ENCODE measurements at regions not wholly inside any gene's neighbourhood (a gene's known extent, or its start where the extent isn't known, plus 50 kb on each side); places are given as distances from the start of the nearest gene placed in this dataset.
"Not testable (repeated sequence)": the region's sequence is repeated elsewhere in the genome, so short reads cannot be mapped to it uniquely, and the experiment has no call there.

DNA sequence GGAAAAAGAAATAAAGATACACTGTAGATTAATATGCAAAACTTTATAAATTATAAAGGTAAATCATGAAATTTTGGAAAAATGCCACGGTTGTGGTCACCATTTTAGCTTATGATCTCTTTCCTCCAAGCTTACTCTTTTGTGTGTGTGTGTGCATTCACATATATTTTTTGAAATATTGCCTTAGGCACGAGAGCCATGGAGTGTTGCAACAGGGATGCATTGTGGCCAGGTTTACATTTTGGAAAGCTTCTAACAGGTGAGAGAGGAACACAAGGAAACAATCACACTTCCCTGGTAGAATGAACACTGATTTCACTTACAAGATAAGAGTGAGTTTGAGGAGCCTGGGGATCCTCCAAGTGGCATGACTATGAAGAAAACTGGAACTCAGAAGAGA, 214.5 kb upstream of the TENT5A start:
- no peak for DNase-seq (ENCODE audit: low spot score)

DNA sequence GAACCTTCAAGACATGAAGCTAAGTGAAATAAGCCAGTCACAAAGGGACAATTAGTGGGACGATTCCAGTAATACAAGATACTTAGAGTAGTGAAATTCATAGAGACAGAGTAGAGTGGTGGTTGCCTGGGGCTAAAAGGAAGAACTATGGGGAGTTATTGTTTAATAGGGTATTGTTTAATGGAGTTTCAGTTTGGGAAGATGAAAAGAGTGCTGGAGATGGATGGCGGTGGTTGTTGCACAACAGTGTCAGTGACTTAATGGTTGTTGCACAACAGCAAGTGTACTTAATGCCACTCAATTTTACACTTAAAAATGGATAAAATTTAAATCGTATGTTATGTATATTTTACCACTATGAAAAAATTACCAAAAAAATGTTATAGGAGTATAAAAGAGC, 209.7 kb upstream of the TENT5A start:
- DNase-seq (ENCODE audit: low spot score), result no peak

DNA sequence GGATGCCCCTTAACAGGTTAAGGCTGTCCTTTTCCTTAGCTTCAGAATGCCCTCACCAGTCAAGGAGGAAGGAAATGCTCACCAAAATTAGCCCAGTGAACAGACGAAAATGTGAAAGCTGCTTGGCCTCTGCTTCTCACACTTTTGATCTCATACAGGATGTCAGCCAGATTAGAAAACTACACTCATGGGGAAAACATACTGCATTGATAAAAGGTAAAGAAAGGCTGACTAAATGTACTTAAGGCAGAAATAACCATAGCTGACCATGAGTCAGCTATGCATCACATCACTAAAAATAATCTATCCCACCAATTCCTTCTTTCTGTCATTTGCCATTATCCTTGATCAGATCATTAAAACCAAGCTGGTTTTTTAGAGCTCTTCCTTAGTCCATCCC, 198.4 kb upstream of the TENT5A start:
- DNase-seq (ENCODE audit: low spot score), result no peak

DNA sequence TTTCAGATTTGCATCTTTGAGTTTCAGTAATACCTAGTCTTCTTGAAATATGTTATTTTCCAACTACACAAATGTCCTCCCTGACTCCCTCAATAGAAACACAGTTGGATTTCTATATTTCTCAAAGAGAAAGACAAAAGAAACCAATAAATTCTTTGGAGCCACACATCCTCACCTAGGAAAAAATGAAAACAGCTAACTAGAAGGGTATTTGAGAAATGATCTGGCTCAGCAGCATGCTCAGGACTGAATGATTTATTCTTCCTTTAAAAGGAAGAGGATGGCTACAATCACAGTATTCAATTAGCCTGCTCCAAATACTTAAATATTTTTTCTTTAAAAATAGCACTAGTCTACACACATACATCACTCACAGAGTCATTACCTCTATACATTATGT, 196.4 kb upstream of the TENT5A start:
- DNase-seq (ENCODE audit: low spot score), result no peak

DNA sequence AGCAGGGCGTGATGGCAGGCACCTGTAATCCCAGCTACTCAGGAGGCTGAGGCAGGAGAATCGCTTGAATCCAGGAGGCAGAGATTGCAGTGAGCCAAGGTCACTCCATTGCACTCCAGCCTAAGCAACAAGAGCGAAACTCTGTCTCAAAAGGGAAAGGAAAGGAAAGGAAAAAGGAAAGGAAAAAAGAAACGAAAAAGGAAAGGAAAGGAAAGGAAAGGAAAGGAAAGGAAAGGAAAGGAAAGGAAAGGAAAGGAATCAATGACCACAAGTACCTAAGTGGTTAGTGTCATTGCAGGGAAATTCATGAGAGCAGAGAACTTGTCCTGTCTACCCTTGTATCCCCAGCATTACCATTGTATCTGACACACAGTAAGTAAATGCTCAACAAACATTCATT, 195.7 kb upstream of the TENT5A start:
- not testable (repeated sequence) for DNase-seq (ENCODE audit: low spot score)

DNA sequence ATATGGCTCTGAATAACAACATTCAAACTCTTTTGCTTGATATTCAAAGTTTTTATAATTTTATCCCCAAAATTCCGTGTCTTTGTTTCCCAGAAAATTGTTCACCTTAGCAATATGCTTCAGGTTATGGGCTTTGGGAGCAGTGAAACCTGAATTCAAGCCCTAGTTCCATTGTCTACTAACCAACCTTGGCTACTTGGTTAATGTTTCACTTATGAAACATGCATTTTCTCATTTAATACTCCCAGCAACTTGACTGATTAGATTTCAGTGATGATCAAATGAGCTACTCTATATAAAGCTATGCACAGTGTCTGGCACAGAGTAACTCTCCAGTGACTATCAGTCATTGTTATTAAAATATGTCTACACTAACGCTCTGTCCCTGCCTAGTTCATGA, 192.2 kb upstream of the TENT5A start:
- DNase-seq (ENCODE audit: low spot score), result no peak

DNA sequence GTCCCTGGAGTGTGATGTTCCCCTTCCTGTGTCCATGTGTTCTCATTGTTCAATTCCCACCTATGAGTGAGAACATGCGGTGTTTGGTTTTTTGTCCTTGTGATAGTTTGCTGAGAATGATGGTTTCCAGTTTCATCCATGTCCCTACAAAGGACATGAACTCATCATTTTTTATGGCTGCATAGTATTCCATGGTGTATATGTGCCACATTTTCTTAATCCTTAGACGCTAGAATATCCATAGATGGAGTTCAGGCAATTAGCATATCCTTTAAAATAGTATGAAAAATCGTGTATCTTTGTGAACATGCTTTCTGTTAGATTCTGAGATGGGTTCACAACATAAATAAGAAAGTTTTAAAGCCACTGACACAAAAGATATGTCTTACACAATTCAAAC, 190.4 kb upstream of the TENT5A start:
- DNase-seq (ENCODE audit: low spot score), result not testable (repeated sequence)

DNA sequence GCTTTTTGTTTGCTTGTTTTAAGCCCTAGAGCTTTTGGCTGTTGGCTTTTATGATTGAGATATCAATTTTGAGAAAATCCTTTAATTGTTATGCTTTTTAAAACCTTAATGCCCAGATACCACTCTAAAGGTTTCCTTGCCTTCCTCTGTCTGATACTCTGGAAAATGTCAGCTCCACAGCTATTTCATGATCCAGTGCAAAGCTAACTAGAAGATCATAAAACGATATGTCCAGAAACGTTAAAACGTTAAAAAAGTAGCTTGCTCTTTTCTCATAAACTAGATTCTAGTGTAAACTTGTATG, 189.5 kb upstream of the TENT5A start:
- DNase-seq (ENCODE audit: low spot score), result no peak

DNA sequence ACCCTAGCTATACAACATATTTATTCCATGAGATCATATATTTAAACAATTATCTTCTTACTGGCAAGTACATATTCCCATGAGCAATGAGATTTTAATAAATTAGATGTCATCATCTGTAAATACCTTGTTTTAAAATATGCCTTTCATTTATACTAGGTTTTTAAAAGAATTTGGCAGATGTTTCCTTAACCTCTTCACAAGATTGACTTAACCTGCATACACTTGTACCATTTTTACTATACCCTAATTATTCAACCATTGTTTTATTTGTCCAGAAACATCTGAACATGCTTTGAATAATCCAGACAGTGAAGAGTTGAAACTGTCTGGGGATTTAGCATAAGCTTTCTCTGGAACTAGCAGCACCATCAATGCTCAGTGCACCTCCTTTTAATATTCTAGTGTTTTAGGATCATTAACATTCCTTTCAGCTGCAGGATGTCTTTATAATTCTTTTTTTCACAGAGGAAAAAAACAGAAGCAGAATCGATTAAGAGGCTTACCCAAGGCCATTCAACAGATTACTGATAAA, 188.0 kb upstream of the TENT5A start:
- DNase-seq (ENCODE audit: low spot score), result no peak

DNA sequence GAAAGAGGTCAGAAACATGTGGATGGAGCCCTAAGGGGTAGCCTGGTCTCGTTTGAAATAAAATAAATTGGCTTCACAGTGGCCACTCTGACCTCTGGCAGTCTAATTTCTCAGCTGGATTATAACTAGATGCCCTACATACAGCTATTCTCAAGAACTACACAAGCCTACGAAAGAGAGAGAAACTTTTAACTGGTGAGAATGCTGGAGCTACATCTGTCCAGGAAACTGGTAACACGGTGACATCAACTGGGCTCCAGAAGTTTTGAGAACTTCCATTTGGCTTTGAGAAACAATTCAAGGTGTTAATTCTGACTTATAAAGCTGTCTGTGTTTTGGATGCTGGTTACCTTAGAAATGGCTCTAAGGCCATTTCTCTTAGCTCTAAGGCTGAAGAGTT, 187.3 kb upstream of the TENT5A start:
- no peak for DNase-seq (ENCODE audit: low spot score)

DNA sequence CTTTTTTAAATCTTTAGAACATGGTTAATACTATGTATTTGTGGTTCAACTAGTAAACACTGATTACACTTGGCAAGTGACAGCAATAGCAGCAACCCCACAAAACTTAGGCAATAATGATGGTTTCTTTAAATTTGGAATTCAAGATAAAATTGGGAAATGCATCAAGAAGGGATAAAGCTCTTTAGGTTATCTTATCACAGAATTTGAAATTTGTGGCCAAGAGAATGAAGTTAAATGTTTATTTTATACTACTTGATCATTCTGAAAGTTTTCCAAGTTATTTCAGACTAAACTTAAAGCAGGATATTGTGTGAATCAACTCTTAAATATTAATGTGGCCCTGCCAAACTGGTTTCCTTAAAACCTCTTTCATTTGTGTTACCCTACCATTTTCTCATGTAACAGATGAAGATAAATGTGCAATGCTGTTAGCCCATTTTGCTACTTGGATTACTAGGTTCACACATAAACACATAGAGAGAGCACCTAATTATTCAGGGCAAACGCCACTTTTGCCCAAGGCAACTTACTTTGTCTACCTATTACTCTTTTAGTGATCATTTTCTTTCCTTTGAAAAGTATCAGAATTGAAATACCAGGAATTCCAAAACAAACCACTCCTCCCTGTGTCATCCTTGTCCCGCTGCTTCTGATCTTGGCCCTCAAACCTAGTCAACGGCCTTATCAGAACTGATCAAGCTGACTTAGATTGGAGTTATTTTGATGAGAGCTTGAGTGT, 186.7 kb upstream of the TENT5A start:
- DNase-seq (ENCODE audit: low spot score), result no peak

DNA sequence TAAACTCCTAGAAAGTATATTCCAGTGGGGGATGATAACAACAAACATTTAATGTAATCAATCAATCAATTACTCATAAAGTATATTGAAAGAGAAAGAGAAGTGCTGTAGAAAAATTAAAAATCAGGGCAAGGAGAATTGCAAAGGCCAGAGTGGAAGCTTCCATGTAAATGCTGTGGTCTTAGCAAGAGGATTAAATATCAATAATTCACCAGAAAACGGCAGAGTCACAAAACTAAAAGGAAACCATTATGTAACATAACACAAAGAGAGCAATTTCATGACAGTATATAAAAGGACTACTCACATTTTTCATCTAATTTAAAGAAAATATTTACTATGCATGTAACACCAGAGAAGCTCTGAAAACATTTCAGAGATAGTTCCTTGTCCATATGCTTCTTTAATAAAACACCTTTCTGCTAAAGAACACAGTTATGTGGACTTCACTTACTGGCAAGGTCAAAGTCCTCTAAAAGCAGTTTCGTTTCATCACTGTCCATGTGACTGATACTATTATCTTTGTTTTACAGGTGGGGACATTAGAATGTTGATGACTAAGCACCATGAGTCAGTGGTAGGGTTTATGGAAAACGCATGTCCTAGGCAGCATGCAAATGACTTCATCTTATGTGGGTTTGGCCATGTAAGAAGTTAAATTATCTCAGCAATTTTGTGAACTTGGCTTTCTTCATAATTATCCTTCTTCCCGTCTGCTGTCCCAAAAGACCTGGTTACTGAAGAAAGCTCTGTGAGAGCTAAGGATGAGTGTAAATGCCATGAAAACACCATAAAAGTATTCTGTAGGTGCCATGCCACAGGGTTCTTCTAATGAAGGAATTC, 185.8 kb upstream of the TENT5A start:
- no peak for DNase-seq (ENCODE audit: low spot score)

DNA sequence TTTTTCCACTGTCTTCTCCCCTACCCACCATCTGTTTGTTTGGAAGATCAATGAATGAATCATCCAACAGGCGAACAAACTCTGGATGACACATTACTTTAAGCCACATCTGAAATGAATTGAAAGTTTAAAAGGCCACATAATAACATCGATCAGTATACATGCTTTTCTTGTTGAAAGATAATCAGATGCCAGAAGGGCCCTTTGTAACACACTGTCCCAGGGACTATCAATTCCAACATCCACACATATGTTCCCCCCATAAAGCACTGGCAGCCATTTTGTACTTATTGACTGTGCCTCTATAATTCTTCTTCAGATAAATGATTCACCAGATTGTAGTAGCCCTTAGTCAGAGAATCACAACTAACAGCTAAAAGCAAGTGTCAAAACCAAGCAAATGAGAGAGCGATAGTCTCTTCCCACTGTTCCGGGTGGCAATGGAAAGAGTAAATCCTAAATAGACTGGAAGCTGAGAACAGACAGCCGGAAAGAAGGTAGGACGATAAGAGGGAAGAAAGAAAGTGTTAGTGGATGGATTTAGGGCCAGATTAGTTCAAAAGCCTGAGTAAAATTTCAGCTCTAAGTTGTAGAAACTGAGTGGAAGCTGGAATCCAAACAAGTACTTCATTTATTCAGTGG, 184.9 kb upstream of the TENT5A start:
- DNase-seq (ENCODE audit: low spot score), result no peak

DNA sequence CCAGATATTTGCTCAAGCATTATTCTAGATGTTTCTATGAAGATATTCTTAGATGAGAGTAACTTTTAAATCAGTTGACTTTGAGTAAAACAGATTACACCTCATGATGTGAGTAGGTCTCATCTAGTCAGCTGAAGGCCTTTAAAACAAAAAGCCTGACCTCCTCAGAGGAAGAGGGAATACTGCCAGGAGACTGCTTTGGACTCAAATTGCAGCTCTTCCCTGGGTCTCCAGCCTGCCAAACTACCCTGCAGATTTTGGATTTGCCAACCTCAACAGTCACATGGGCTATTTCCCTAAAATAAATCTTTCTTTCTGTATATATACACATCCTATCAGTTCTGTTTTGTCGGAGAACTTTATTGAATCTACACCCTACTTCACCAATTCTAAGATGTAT, 182.5 kb upstream of the TENT5A start:
- no peak for DNase-seq (ENCODE audit: low spot score)

DNA sequence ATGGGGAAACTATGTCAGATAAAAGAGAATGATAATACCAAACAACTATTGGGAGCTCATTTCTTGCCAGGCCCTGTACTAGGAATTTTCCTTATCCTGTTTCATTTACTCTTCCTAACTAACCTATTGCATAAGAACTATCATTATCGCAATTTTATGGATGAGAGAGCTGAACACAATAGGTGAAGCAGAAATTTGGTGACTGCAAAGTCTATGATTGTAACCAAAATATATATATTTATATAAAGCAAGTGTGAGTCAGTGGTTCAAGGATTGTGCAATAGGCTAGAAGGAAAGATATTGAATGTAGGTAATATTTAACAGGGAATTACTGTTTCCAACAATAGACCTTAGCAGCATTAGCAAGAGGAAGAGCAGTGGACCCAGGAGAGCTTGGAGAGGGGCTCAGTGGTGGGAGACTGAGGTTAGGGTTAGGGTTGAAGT, 181.1 kb upstream of the TENT5A start:
- DNase-seq (ENCODE audit: low spot score), result no peak

DNA sequence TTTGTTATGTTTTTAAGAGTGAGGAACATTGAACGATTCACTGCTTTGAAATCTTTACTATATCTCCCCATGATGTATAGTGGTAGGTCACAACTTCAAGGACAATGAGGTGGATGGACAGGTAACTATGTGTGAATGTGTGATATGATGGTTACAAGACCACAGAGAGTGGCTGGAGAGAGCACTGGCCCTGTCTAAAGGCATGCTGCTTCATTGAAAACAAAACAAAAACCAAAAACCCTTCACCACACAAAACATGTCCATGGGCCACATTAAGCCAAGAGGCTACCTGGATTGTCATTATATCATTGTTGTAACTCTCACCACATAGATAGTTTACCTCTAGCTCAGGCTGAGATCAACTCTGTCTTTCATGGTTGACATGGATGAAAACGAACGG, 180.6 kb upstream of the TENT5A start:
- DNase-seq (ENCODE audit: low spot score), result no peak

DNA sequence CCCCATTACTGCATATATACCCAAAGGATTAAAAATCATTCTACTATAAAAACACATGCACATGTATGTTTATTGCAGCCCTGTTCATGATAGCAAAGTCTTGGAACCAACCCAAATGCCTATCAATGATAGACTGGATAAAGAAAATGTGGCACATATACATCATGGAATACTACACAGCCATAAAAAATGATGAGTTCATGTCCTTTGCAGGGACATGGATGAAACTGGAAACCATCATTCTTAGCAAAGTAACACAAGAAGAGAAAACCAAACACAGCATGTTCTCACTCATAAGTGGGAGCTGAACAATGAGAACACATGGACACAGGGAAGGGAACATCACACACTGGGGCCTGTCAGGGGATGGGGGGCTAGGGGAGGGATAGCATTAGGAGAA, 180.0 kb upstream of the TENT5A start:
- not testable (repeated sequence) for DNase-seq (ENCODE audit: low spot score)

DNA sequence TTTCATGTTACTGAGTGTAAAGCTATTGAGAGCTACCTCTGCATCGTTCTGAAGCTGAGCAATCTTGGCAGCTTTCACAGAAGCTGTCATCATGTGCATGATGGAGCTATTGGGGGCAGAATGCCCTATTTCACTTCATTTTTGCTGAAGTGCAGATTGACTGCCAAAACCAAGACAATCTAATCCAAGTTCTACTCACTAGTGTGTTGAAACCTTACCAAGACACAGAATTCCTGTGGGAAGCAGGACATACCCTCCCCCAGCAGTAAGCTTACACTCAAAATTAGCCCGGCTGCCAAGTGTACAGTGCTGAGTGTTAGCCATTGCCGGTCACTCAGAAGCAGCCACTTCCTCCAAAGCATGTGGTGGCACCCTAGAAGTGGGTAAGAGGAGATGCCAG, 177.3 kb upstream of the TENT5A start:
- DNase-seq (ENCODE audit: low spot score), result no peak

DNA sequence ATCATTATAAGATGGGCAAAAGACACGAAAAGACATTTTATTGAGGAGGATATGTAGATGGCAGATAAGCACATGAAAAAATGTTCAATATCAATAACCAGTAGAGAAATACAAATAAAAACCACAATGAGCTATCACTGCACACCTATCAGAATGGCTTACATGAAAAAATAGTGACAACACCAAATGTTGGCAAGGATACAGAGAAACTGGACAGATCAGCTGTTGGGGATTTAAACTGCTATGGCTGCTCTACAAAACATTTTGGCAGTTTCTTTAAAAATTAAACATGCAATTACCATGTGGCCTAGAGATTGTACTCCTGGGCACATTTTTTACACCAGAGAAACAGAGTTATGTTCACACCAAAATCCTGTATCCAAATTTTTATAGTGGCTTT, 172.7 kb upstream of the TENT5A start:
- DNase-seq (ENCODE audit: low spot score), result no peak

DNA sequence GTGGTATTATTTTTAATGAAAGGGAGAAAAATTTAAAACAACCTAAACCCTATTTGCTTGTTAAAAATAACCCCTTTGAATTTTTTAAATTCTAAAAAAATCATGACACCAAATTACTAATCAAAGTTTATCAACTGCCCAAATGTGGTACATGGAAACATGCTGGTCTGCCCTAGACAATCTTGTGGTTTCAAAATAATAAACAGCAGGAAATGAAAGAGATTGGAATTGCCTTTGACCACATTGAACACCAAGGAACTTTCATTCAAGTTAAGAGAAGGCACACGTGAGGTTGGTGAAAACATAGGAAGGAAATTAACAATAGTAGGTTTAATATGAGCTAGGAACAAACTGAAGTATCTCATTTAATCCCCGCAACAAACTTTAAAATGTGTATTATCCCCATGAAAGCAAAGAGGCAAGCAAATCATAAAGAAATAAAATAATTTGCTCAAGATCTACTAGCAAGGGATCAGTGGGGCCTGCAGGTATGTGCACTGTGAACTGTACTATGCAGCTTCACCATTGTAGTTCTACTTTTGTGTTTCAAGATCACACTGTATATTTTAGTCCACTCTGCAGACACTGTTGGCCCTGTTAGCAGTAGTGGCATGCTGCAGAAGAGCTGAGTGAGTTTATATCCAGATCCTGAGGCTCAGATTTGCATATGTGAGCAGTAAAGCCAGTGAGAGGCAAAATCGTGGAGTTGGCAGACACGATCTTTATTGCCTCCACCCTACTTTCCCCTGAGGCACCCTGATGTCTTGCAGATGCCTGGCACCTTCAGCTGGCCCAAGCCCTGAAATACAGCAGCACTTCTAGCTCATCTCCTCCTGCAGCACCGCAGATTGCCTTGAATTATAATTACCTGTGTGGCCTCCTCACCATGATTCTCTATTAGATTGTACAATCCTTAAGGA, 157.8 kb upstream of the TENT5A start:
- no peak for DNase-seq (ENCODE audit: low spot score)

DNA sequence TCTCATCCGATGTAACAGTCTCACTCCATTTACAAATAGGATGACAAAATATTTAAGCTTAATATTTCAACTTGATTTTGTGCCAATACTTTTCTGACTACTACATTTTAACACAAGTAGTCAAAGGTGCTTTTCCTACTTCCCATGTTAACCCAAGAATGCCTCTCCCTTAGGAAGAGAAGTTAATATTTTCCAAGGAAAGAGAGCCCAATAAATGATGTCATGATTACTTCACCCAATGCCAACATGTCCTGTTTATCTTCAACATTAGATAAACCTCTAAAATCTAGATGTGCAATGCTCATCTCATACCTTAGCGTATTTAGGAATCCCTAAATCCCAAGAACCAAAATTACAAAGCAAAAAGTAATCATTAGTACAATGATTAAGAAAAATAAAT, 156.7 kb upstream of the TENT5A start:
- DNase-seq (ENCODE audit: low spot score), result no peak

DNA sequence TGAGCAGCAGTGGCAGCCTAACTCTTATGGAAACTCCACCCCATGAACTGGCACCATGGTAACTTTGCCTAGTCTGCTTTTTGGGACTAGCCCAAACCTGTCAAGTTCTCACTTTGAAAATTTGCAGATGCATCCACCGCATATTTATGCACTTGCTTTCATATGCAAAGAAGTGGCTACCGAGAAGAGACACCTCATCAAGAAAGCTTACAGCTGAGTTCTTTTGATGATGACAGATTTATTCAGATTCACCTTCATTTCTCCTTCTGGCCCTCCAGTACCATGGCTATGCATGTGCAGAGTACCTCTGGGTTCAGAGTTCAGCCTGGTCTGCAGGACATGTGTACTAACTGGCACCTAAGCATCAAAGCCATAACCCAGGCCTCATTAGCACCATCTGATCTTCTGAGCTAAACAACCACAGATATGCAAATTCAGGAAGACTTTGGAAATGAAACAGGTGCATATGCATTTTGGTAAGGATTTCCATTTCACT, 154.3 kb upstream of the TENT5A start:
- no peak for DNase-seq (ENCODE audit: low spot score)
